ENCODE measurements at regions not wholly inside any gene's neighbourhood (a gene's known extent, or its start where the extent isn't known, plus 50 kb on each side); places are given as distances from the start of the nearest gene placed in this dataset.

DNA sequence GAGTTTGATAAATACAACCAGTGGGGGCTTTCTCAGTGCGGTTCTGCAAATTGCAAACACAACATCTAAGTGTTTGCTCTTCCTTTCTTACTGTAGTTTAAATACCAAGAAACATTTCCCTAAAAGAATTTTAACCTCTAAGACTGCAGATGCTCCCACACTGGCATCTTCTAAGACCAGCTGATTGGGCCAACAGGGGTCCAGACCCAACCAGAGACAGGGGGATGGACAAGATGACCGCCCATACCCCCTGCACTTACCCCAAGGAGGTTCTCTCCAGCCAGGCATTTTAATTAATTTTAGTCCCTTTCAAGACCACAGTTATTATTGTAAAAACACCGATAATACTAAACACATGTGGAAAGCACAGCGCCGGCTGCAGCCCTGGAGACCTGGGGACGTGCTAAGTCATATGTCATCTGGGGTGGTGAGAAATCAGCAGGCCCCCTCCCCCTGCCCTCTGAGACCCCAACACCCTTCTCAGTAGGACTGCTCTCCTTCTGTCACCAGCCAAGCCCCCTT, 242.3 kb downstream of the SOX9 start:
- TF ChIP-seq CTCF (IDR thresholded peaks at IDR 0.05) = no peak
- TF ChIP-seq POLR2A (IDR thresholded peaks at IDR 0.05) = no peak
- no peak for TF ChIP-seq POLR2AphosphoS5 (IDR thresholded peaks at IDR 0.05; ENCODE audit: insufficient read depth in 1 of 2, low read depth in 1 of 2)

Measured in vagina (tissue), 2 donors.